ENCODE measurements at regions not wholly inside any gene's neighbourhood (a gene's known extent, or its start where the extent isn't known, plus 50 kb on each side); places are given as distances from the start of the nearest gene placed in this dataset.

DNA sequence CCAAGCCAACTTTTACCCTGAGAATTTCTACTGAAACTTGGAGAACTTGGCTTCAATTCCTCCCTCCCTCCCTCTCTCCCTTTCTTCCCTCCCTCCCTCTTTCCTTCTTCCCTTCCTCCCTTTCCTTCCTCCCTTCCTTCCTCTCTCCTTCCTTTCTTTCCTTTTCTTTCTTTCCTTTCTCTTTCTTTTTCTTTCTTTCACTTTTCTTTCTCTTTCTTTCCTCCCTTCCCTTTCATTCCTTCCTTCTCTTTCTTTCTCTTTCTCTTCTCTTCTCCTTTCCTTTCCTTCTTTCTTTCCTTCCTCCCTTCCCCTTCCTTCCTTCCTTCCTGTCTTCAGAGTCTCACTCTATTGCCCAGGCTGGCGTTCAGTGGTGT, 268.1 kb upstream of the SDK2 start:
- no TSS peak for BruUV-seq (replicated peaks)

DNA sequence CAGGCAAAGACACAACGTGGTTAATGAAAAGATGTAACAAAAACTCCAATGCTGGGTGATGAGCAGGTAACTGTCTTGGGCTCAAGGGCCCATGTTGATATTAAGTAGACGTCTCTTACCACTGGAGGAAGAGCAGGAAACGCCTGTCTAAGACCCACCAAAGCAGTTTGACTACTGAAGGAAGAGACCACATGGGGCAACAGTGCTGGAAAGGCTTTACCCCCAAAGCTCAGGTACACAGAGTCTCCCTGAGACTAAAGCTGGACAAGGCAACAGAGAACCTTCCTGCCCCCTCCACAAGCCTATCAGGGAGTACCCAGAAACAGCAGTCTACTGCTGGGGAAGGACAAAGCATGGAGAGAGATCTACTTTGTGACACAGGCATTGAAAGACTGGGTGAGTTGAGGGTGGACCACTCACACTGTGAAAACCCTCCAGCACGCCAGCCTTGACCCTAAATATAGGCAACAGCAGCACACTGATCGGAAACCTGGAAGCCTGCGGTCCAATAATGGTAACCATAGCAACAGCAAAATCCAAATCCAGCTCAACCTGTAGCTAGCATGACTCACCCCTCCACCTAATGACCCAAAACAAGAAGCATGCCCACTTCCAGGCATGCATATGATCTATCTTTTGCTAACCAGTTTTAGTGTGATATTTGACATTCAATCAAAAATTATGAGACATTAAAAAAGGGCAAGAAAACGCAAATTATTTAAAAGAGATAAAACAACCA, 270.5 kb upstream of the SDK2 start:
- Histone ChIP-seq H3K4me2 (ENCODE audit: low read depth, low read length) (no peak overlapping the region), H3K4me1 (ENCODE audit: insufficient read depth, low read length) (no peaks in the 10 kb centered on the region), H3K4me3 (replicated peaks in 1 of 3; ENCODE audit: insufficient read depth in 1 of 3, low read depth in 2 of 3, low read length in 3 of 3) (no peak overlapping the region), H4K20me1 (ENCODE audit: insufficient read depth, low read length) (no peaks in the 10 kb centered on the region), H3K79me2 (ENCODE audit: insufficient read depth, low read length) (no peaks in the 10 kb centered on the region), H3K9me3 (ENCODE audit: low read length) (peaks cover 17% of the 10 kb centered on the region), H3K9ac (ENCODE audit: insufficient read depth, low read depth, low read length) (no peak overlapping the region), H2AFZ (ENCODE audit: low read length) (no peak overlapping the region), H3K27me3 (ENCODE audit: control insufficient read depth in 1 of 2, insufficient read depth in 2 of 2, low read length in 2 of 2) (no peaks in the 10 kb centered on the region; a peak in 1 of 5 replicates), H3K36me3 (replicated peaks in 1 of 2; ENCODE audit: control insufficient read depth in 1 of 2, insufficient read depth in 2 of 2, low read length in 2 of 2) (no peaks in the 10 kb centered on the region), H3K27ac (ENCODE audit: extremely low read length, insufficient read depth, low read length) (no peak overlapping the region)
- DNase-seq (ENCODE audit: low spot score) (no peak), ATAC-seq (no peak), FAIRE-seq (no peak)
- ChIA-PET CTCF (ENCODE audit: low intra/inter-chr PET ratio, low total read pairs) (no interaction called here), POLR2A (no interaction called here)
- intact Hi-C loops (cut with micrococcal nuclease; ENCODE audit: unreplicated experiment), result no loop called here
- BruUV-seq (replicated peaks), result no TSS peak
- TF ChIP-seq RFX1 (IDR thresholded peaks at IDR 0.05) (peak; percentile 60; the same call in 1 of the 2 replicates), ZNF841 (CRISPR knock-in tag; IDR thresholded peaks at IDR 0.05; ENCODE audit: borderline replicate concordance) (no peak)
- in situ Hi-C loops (cut with HindIII; ENCODE audit: extremely low pct_ligation_motif_present, low pct_unique_long_range_greater_than_20kb), result no loop called here
- 14% methylated on average over 7 of the region's 7 CpGs for WGBS (ENCODE audit: low lambda C conversion rate)

More for the DNA sequence above, 268.1 kb upstream of the SDK2 start:
- H3K27me3 ChIP-seq (ENCODE audit: control insufficient read depth in 1 of 2, insufficient read depth in 2 of 2, low read length in 2 of 2), result peaks cover 0 to 6% of the 10 kb centered on the region in 2 experiments; a peak in 1 of 5 replicates
- in situ Hi-C loops (cut with HindIII; ENCODE audit: extremely low pct_ligation_motif_present, low pct_unique_long_range_greater_than_20kb) (no loop called here), intact Hi-C loops (cut with micrococcal nuclease; ENCODE audit: unreplicated experiment) (no loop called here)
- POLR2A ChIA-PET, result no interaction called here
- no peak overlapping the region for H3K4me3 ChIP-seq (replicated peaks in 1 of 3; ENCODE audit: insufficient read depth in 1 of 3, low read depth in 2 of 3, low read length in 3 of 3)
- 0% methylated on average over 1 of the region's 1 CpG for WGBS (ENCODE audit: low lambda C conversion rate)
- H3K4me2 ChIP-seq (ENCODE audit: low read depth, low read length), result no peak overlapping the region
- peaks cover 12% of the 10 kb centered on the region for H3K9me3 ChIP-seq (ENCODE audit: low read length)
- no peak for TF ChIP-seq ZNF614 (CRISPR knock-in tag; IDR thresholded peaks at IDR 0.05; ENCODE audit: borderline replicate concordance)
- no peak for TF ChIP-seq CBX2 (IDR thresholded peaks at IDR 0.05; ENCODE audit: low read depth, low read length)
- no peak for TF ChIP-seq CBX2 (CRISPR knock-in tag; IDR thresholded peaks at IDR 0.05; ENCODE audit: low read depth)
- TF ChIP-seq HNRNPK (IDR thresholded peaks at IDR 0.05; ENCODE audit: low read depth, low read length, poor library complexity, severe bottlenecking), result peak; percentile 20
- no peak for TF ChIP-seq TEAD3 (CRISPR knock-in tag; optimal IDR thresholded peaks at IDR 0.05; ENCODE audit: borderline replicate concordance)
- no peak for TF ChIP-seq TCF12 (IDR thresholded peaks at IDR 0.05)
- TF ChIP-seq TCF12 (CRISPR knock-in tag; IDR thresholded peaks at IDR 0.05), result no peak
- TF ChIP-seq, protein P1, sequence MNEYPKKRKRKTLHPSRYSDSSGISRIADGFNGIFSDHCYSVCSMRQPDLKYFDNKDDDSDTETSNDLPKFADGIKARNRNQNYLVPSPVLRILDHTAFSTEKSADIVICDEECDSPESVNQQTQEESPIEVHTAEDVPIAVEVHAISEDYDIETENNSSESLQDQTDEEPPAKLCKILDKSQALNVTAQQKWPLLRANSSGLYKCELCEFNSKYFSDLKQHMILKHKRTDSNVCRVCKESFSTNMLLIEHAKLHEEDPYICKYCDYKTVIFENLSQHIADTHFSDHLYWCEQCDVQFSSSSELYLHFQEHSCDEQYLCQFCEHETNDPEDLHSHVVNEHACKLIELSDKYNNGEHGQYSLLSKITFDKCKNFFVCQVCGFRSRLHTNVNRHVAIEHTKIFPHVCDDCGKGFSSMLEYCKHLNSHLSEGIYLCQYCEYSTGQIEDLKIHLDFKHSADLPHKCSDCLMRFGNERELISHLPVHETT (CRISPR knock-in tag; conservative IDR thresholded peaks at IDR 0.05), result no peak
- no peaks in the 10 kb centered on the region for H4K20me1 ChIP-seq (ENCODE audit: insufficient read depth, low read length)
- DNase-seq (ENCODE audit: low spot score) (no peak), ATAC-seq (no peak), FAIRE-seq (no peak)
- H3K4me1 ChIP-seq (ENCODE audit: insufficient read depth, low read length), result no peaks in the 10 kb centered on the region
- no peak overlapping the region for H3K9ac ChIP-seq (ENCODE audit: insufficient read depth, low read depth, low read length)
- H3K27ac ChIP-seq (ENCODE audit: extremely low read length, insufficient read depth, low read length), result no peak overlapping the region
- no peak overlapping the region for H2AFZ ChIP-seq (ENCODE audit: low read length)
- no peaks in the 10 kb centered on the region for H3K36me3 ChIP-seq (replicated peaks in 1 of 2; ENCODE audit: control insufficient read depth in 1 of 2, insufficient read depth in 2 of 2, low read length in 2 of 2)
- CTCF ChIA-PET (ENCODE audit: low intra/inter-chr PET ratio, low total read pairs), result no interaction called here
- H3K79me2 ChIP-seq (ENCODE audit: insufficient read depth, low read length), result no peaks in the 10 kb centered on the region

Data from HepG2 (cell line).